ENCODE measurements at regions not wholly inside any gene's neighbourhood (a gene's known extent, or its start where the extent isn't known, plus 50 kb on each side); places are given as distances from the start of the nearest gene placed in this dataset.
A peak's percentile ranks its signal among the peaks of the same experiment; 100 is the strongest.

DNA sequence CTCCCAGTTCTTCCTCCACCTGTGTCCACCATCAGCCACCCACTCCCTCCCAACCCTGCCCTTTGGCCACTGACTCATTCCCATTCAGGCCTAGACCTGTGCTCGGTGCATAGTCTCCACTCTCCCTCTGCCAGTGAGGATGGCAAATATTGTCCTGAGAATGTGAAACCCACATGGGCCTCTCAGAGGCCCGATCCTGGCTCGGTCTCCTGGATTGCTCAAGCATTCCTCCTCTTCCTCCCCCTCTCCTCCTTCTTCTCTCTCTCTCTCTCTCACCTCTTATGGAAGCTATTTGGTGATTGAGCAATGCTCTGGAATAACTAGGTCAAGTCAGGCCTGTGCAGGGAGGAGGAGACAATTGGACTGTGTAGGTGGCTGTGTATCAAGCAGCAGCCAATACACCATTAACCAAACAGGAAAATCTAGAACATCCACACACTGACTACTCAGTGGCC is 99.9 kb downstream of the KLF4 start:
- Histone ChIP-seq H4K12ac (ENCODE audit: low read depth, low read length) (no peak overlapping the region), H3K9me3 (ENCODE audit: insufficient read depth, low read depth, low read length) (no peaks in the 10 kb centered on the region), H3K4me2 (ENCODE audit: low read length) (no peak overlapping the region), H3K23ac (ENCODE audit: low read length) (no peak overlapping the region), H3K4me1 (ENCODE audit: control insufficient read depth in 1 of 2, insufficient read depth in 2 of 2, low read length in 2 of 2) (peaks cover 9% of the 10 kb centered on the region in 2 experiments), H3K4ac (ENCODE audit: low read depth, low read length) (no peak overlapping the region), H3K79me1 (ENCODE audit: low read length) (no peaks in the 10 kb centered on the region), H2AFZ (ENCODE audit: insufficient read depth, low read length, poor library complexity) (peak overlapping the region; percentile 3), H2BK12ac (ENCODE audit: low read length) (no peak overlapping the region), H3K36me3 (ENCODE audit: control insufficient read depth in 1 of 2, insufficient read depth in 2 of 2, low read length in 2 of 2) (no peaks in the 10 kb centered on the region), H4K91ac (ENCODE audit: low read depth, low read length) (no peak overlapping the region), H4K8ac (ENCODE audit: low read depth, low read length) (no peak overlapping the region), H3K79me2 (ENCODE audit: control insufficient read depth, insufficient read depth, low read length, poor library complexity) (no peaks in the 10 kb centered on the region), H3K14ac (ENCODE audit: low read length) (no peak overlapping the region), H3K4me3 (ENCODE audit: low read depth, low read length) (no peak overlapping the region), H2AK5ac (ENCODE audit: low read length) (no peak overlapping the region), H3K9ac (ENCODE audit: low read length) (no peak overlapping the region), H3K27ac (ENCODE audit: low read depth, low read length) (no peak overlapping the region), H3K27me3 (ENCODE audit: insufficient read depth, low read length) (no peaks in the 10 kb centered on the region), H2BK120ac (ENCODE audit: insufficient read depth, low read length, poor library complexity) (no peak overlapping the region), H3K18ac (ENCODE audit: low read length) (no peak overlapping the region), H2BK5ac (ENCODE audit: low read depth, low read length, poor library complexity) (no peak overlapping the region)
- WGBS (ENCODE audit: extremely low coverage, insufficient coverage, insufficient read length) = no CpG with 5 or more reads among the region's 3 CpGs
- peak; percentile 68 to 84 for DNase-seq

DNA sequence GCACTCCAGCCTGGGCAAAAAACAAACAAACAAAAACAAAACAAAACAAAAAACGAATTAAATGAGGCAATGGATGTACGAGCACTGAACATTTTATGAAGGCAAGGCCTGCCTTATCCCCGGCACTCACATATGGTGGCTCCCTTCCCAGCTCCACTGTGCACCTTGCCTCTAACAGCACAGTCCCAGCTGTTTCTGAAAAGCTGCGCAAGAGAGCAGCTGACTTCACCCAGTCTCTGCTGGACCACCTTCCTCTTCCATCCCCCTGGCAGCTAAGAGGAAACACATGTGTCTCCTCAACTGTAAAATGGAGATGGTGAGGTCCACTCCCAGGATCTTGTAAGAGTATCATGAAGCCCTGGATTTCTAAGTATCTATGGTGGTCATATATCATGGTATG is 100.7 kb downstream of the KLF4 start:
- H3K23ac ChIP-seq (ENCODE audit: low read length) = no peak overlapping the region
- H3K4me3 ChIP-seq (ENCODE audit: low read depth, low read length) = no peak overlapping the region
- DNase-seq = no peak
- no peak overlapping the region for H2AFZ ChIP-seq (ENCODE audit: insufficient read depth, low read length, poor library complexity)
- H3K36me3 ChIP-seq (ENCODE audit: control insufficient read depth in 1 of 2, insufficient read depth in 2 of 2, low read length in 2 of 2) = no peaks in the 10 kb centered on the region
- H4K91ac ChIP-seq (ENCODE audit: low read depth, low read length) = no peak overlapping the region
- H3K9ac ChIP-seq (ENCODE audit: low read length) = no peak overlapping the region
- H2AK5ac ChIP-seq (ENCODE audit: low read length) = no peak overlapping the region
- H2BK12ac ChIP-seq (ENCODE audit: low read length) = no peak overlapping the region
- H4K8ac ChIP-seq (ENCODE audit: low read depth, low read length) = no peak overlapping the region
- no peak overlapping the region for H3K14ac ChIP-seq (ENCODE audit: low read length)
- no peak overlapping the region for H2BK5ac ChIP-seq (ENCODE audit: low read depth, low read length, poor library complexity)
- no peak overlapping the region for H2BK120ac ChIP-seq (ENCODE audit: insufficient read depth, low read length, poor library complexity)
- H3K9me3 ChIP-seq (ENCODE audit: insufficient read depth, low read depth, low read length) = no peaks in the 10 kb centered on the region
- no peak overlapping the region for H3K4ac ChIP-seq (ENCODE audit: low read depth, low read length)
- H3K79me2 ChIP-seq (ENCODE audit: control insufficient read depth, insufficient read depth, low read length, poor library complexity) = no peaks in the 10 kb centered on the region
- H3K18ac ChIP-seq (ENCODE audit: low read length) = no peak overlapping the region
- no peak overlapping the region for H3K27ac ChIP-seq (ENCODE audit: low read depth, low read length)
- WGBS (ENCODE audit: extremely low coverage, insufficient coverage, insufficient read length) = no CpG with 5 or more reads among the region's 4 CpGs
- no peaks in the 10 kb centered on the region for H3K27me3 ChIP-seq (ENCODE audit: insufficient read depth, low read length)
- H3K4me2 ChIP-seq (ENCODE audit: low read length) = no peak overlapping the region
- peaks cover 9% of the 10 kb centered on the region in 2 experiments for H3K4me1 ChIP-seq (ENCODE audit: control insufficient read depth in 1 of 2, insufficient read depth in 2 of 2, low read length in 2 of 2)
- H4K12ac ChIP-seq (ENCODE audit: low read depth, low read length) = no peak overlapping the region
- H3K79me1 ChIP-seq (ENCODE audit: low read length) = no peaks in the 10 kb centered on the region

DNA sequence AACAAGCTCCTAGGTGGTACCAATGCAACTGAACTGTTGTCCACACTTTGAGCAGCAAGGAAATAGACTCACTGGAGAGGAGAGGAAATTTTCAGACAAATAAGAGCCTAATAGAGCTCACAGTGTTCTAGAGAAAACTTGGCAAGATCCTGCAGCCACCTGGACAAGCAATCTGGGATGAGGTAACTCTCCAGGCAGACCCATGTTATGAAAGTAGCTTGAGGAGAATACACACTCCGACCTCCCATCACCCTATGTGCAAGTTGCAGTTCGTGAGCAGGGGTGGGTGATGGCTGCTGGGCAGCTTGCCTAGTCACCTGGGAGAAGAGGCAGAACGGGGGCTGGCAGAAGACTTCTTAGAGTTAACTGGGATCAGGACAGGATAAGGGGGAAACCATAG is 102.2 kb downstream of the KLF4 start:
- no peak overlapping the region for H3K14ac ChIP-seq (ENCODE audit: low read length)
- H3K9me3 ChIP-seq (ENCODE audit: insufficient read depth, low read depth, low read length) = no peaks in the 10 kb centered on the region
- H2AK5ac ChIP-seq (ENCODE audit: low read length) = no peak overlapping the region
- H3K23ac ChIP-seq (ENCODE audit: low read length) = no peak overlapping the region
- no peaks in the 10 kb centered on the region for H3K27me3 ChIP-seq (ENCODE audit: insufficient read depth, low read length)
- H3K36me3 ChIP-seq (ENCODE audit: control insufficient read depth in 1 of 2, insufficient read depth in 2 of 2, low read length in 2 of 2) = no peaks in the 10 kb centered on the region
- no peaks in the 10 kb centered on the region for H3K79me1 ChIP-seq (ENCODE audit: low read length)
- H2BK5ac ChIP-seq (ENCODE audit: low read depth, low read length, poor library complexity) = no peak overlapping the region
- no peak overlapping the region for H2BK12ac ChIP-seq (ENCODE audit: low read length)
- no peak overlapping the region for H3K4me2 ChIP-seq (ENCODE audit: low read length)
- H3K27ac ChIP-seq (ENCODE audit: low read depth, low read length) = no peak overlapping the region
- no peak overlapping the region for H2AFZ ChIP-seq (ENCODE audit: insufficient read depth, low read length, poor library complexity)
- no peak overlapping the region for H2BK120ac ChIP-seq (ENCODE audit: insufficient read depth, low read length, poor library complexity)
- no peak for DNase-seq
- H4K12ac ChIP-seq (ENCODE audit: low read depth, low read length) = no peak overlapping the region
- no peaks in the 10 kb centered on the region for H3K79me2 ChIP-seq (ENCODE audit: control insufficient read depth, insufficient read depth, low read length, poor library complexity)
- H3K4ac ChIP-seq (ENCODE audit: low read depth, low read length) = no peak overlapping the region
- no peak overlapping the region for H4K8ac ChIP-seq (ENCODE audit: low read depth, low read length)
- H3K18ac ChIP-seq (ENCODE audit: low read length) = no peak overlapping the region
- WGBS (ENCODE audit: extremely low coverage, insufficient coverage, insufficient read length) = no CpG with 5 or more reads among the region's 3 CpGs
- no peak overlapping the region for H3K9ac ChIP-seq (ENCODE audit: low read length)
- H4K91ac ChIP-seq (ENCODE audit: low read depth, low read length) = no peak overlapping the region
- H3K4me1 ChIP-seq (ENCODE audit: control insufficient read depth in 1 of 2, insufficient read depth in 2 of 2, low read length in 2 of 2) = peaks cover 9% of the 10 kb centered on the region in 2 experiments
- no peak overlapping the region for H3K4me3 ChIP-seq (ENCODE audit: low read depth, low read length)

DNA sequence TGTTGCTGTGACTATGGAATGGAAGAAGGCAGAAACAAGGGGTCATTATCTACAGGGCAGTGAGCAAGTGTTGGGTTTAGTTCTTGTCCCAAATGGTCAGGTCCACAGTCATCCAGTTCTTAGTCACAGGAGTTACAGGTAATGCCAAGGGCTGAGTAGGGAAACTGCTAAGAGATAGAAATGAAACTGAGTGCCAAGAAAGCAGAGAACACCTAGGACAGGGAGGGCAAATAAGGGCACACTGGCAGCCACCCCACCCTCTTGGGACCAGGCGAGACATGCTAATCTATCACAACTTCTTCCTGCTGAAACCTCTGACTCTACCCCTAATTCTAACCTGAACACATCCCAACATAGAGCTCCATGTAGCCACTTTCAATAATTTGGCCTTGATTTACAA is 103.2 kb downstream of the KLF4 start:
- Histone ChIP-seq H2BK5ac (ENCODE audit: low read depth, low read length, poor library complexity) (no peak overlapping the region), H3K23ac (ENCODE audit: low read length) (no peak overlapping the region), H3K36me3 (ENCODE audit: control insufficient read depth in 1 of 2, insufficient read depth in 2 of 2, low read length in 2 of 2) (no peaks in the 10 kb centered on the region), H3K14ac (ENCODE audit: low read length) (no peak overlapping the region), H4K12ac (ENCODE audit: low read depth, low read length) (no peak overlapping the region), H2BK120ac (ENCODE audit: insufficient read depth, low read length, poor library complexity) (no peak overlapping the region), H4K8ac (ENCODE audit: low read depth, low read length) (no peak overlapping the region), H3K79me1 (ENCODE audit: low read length) (no peaks in the 10 kb centered on the region), H3K18ac (ENCODE audit: low read length) (no peak overlapping the region), H2BK12ac (ENCODE audit: low read length) (peak overlapping the region; percentile 25), H3K4me2 (ENCODE audit: low read length) (no peak overlapping the region), H4K91ac (ENCODE audit: low read depth, low read length) (no peak overlapping the region), H3K4me1 (ENCODE audit: control insufficient read depth in 1 of 2, insufficient read depth in 2 of 2, low read length in 2 of 2) (peaks cover 9% of the 10 kb centered on the region in 2 experiments), H3K4ac (ENCODE audit: low read depth, low read length) (no peak overlapping the region), H3K79me2 (ENCODE audit: control insufficient read depth, insufficient read depth, low read length, poor library complexity) (no peaks in the 10 kb centered on the region), H3K27me3 (ENCODE audit: insufficient read depth, low read length) (no peaks in the 10 kb centered on the region), H3K4me3 (ENCODE audit: low read depth, low read length) (no peak overlapping the region), H3K27ac (ENCODE audit: low read depth, low read length) (peak overlapping the region; percentile 8), H3K9me3 (ENCODE audit: insufficient read depth, low read depth, low read length) (no peaks in the 10 kb centered on the region), H3K9ac (ENCODE audit: low read length) (no peak overlapping the region), H2AK5ac (ENCODE audit: low read length) (no peak overlapping the region), H2AFZ (ENCODE audit: insufficient read depth, low read length, poor library complexity) (no peak overlapping the region)
- no peak for DNase-seq
- WGBS (ENCODE audit: extremely low coverage, insufficient coverage, insufficient read length) = no CpG with 5 or more reads among the region's 1 CpG

Data from trophoblast cell (in vitro differentiated cells and primary cell).